ENCODE measurements at regions not wholly inside any gene's neighbourhood (a gene's known extent, or its start where the extent isn't known, plus 50 kb on each side); places are given as distances from the start of the nearest gene placed in this dataset.

DNA sequence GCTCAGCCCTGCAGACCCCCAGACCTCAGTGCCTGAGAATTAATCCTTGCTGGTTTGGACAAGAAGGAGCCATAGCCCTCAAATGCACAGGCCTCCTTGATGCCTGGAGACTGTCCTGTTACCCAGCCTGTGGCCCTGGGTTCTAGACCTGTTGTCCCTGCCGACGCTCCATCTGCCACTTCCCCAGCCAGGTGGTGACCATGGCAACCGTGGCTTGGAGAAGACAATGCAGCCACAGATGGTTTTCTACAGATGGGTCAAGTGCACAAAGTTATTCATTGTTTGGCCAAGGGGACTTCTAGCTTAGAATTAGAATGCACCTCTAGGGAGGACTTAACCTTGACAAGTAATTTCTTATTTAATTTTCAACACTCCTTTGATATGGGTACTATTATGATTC is 297.1 kb downstream of the UACA start:
- TF ChIP-seq EZH2 (IDR thresholded peaks at IDR 0.05) (no peak), EZH2phosphoT487 (IDR thresholded peaks at IDR 0.05) (no peak)
- TF ChIP-seq, protein P1, sequence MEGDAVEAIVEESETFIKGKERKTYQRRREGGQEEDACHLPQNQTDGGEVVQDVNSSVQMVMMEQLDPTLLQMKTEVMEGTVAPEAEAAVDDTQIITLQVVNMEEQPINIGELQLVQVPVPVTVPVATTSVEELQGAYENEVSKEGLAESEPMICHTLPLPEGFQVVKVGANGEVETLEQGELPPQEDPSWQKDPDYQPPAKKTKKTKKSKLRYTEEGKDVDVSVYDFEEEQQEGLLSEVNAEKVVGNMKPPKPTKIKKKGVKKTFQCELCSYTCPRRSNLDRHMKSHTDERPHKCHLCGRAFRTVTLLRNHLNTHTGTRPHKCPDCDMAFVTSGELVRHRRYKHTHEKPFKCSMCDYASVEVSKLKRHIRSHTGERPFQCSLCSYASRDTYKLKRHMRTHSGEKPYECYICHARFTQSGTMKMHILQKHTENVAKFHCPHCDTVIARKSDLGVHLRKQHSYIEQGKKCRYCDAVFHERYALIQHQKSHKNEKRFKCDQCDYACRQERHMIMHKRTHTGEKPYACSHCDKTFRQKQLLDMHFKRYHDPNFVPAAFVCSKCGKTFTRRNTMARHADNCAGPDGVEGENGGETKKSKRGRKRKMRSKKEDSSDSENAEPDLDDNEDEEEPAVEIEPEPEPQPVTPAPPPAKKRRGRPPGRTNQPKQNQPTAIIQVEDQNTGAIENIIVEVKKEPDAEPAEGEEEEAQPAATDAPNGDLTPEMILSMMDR (IDR thresholded peaks at IDR 0.05): no peak
